ENCODE measurements at regions not wholly inside any gene's neighbourhood (a gene's known extent, or its start where the extent isn't known, plus 50 kb on each side); places are given as distances from the start of the nearest gene placed in this dataset.

GRCh38 chr5:40033009-40033408 lies 608.2 kb upstream of the DAB2 start:
- Histone ChIP-seq H3K36me3 (ENCODE audit: control insufficient read depth, insufficient read depth, low read length) (no peaks in the 10 kb centered on the region), H3K4me3 (ENCODE audit: insufficient read depth, low read depth, low read length, poor library complexity, severe bottlenecking) (no peak overlapping the region), H3K9me3 (ENCODE audit: control insufficient read depth, low read length) (no peaks in the 10 kb centered on the region), H3K27me3 (replicated peaks; ENCODE audit: control insufficient read depth, insufficient read depth, low read length, poor library complexity, severe bottlenecking) (no peaks in the 10 kb centered on the region), H3K27ac (ENCODE audit: insufficient read depth, low read length, poor library complexity, severe bottlenecking) (no peak overlapping the region), H3K4me1 (ENCODE audit: control insufficient read depth, insufficient read depth, low read length, poor library complexity, severe bottlenecking) (no peaks in the 10 kb centered on the region)
- no peak for DNase-seq

DNA sequence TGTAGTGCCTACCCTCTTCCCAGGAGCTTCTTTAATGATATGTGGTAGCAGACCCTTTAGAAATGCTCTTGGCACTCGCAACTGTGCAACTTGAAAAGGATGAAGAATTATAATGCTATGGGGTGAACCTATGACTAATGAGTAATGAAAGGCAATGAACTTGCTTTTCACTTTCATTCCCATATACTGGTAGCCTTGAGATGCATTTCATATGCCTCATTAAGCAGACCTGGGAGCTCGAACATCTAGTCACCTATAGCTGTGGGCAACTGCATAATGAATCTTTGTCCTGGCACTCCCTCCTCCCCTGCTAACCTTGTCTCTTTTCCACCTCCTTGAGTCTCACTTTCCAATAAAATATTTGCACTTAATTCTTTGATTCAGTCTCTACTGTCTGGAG lies 605.9 kb upstream of the DAB2 start:
- Histone ChIP-seq H3K27ac (ENCODE audit: insufficient read depth, low read length, poor library complexity, severe bottlenecking) (no peak overlapping the region), H3K9me3 (ENCODE audit: control insufficient read depth, low read length) (no peaks in the 10 kb centered on the region)

DNA sequence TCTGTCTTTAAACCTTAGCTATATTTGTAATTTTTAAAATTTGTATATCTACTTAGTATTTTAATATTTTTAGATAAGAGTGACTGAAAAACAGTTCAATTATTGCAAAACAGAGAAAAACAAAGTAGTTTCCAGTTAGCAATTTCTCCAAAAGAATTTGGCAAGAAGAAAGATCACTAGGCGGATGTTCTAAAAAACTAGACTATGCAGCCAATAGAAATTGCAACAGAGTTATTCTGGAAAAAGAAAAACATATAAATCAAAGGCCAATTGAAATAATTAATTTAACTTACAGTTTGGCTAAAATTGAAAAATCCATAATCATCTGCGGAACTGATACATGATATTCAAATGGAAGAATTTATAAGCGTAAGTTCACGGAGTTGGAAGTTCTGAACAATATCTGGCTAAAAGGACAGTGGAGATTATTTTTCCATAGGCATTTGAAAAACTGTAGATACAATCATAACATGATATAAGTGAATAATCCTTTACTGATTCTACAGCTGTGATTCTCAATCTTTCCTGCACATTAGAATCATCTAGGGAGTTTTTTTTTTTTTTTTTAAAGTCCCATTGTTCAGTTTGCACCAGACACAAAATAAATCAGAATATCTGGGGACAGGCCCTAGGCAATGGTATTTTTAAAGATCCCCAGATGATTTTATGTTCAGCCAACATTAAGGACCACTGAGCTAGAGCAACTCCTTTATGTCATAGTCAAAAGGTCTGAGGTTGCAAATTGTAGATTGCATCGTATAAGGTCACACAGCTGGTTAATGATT lies 605.1 kb upstream of the DAB2 start:
- no peaks in the 10 kb centered on the region for H3K9me3 ChIP-seq (ENCODE audit: control insufficient read depth, low read length)
- H3K4me1 ChIP-seq (ENCODE audit: control insufficient read depth, insufficient read depth, low read length, poor library complexity, severe bottlenecking): no peaks in the 10 kb centered on the region
- no peak overlapping the region for H3K4me3 ChIP-seq (ENCODE audit: insufficient read depth, low read depth, low read length, poor library complexity, severe bottlenecking)
- no peaks in the 10 kb centered on the region for H3K36me3 ChIP-seq (ENCODE audit: control insufficient read depth, insufficient read depth, low read length)
- no peak overlapping the region for H3K27ac ChIP-seq (ENCODE audit: insufficient read depth, low read length, poor library complexity, severe bottlenecking)
- no peak for DNase-seq
- H3K27me3 ChIP-seq (replicated peaks; ENCODE audit: control insufficient read depth, insufficient read depth, low read length, poor library complexity, severe bottlenecking): no peaks in the 10 kb centered on the region

More for the DNA sequence above, 605.9 kb upstream of the DAB2 start:
- no peaks in the 10 kb centered on the region for H3K4me1 ChIP-seq (ENCODE audit: control insufficient read depth, insufficient read depth, low read length, poor library complexity, severe bottlenecking)
- H3K4me3 ChIP-seq (ENCODE audit: insufficient read depth, low read depth, low read length, poor library complexity, severe bottlenecking): no peak overlapping the region
- no peaks in the 10 kb centered on the region for H3K36me3 ChIP-seq (ENCODE audit: control insufficient read depth, insufficient read depth, low read length)
- no peak for DNase-seq
- H3K27me3 ChIP-seq (replicated peaks; ENCODE audit: control insufficient read depth, insufficient read depth, low read length, poor library complexity, severe bottlenecking): no peaks in the 10 kb centered on the region

DNA sequence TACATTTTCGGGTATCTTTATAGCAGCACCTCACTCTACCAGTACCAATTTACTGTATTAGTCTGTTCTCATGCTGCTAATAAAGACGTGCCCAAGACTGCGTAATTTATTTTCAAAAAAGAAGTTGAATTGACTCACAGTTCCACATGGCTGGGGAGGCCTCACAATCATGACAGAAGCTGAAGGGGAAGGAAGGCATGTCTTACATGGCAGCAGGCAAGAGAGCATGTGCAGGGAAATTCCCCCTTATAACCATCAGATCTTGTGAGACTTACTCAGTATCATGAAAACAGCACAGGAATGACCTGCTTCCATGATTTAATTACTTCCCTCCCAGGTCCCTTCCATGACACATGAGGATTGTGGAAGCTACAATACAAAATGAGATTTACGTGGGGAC lies 602.6 kb upstream of the DAB2 start:
- Histone ChIP-seq H3K27me3 (replicated peaks; ENCODE audit: control insufficient read depth, insufficient read depth, low read length, poor library complexity, severe bottlenecking) (no peaks in the 10 kb centered on the region), H3K4me1 (ENCODE audit: control insufficient read depth, insufficient read depth, low read length, poor library complexity, severe bottlenecking) (no peaks in the 10 kb centered on the region), H3K27ac (ENCODE audit: insufficient read depth, low read length, poor library complexity, severe bottlenecking) (no peak overlapping the region), H3K9me3 (ENCODE audit: control insufficient read depth, low read length) (no peaks in the 10 kb centered on the region), H3K36me3 (ENCODE audit: control insufficient read depth, insufficient read depth, low read length) (no peaks in the 10 kb centered on the region), H3K4me3 (ENCODE audit: insufficient read depth, low read depth, low read length, poor library complexity, severe bottlenecking) (no peak overlapping the region)
- DNase-seq: no peak

GRCh38 chr5:40025586-40025985 lies 600.8 kb upstream of the DAB2 start:
- Histone ChIP-seq H3K9me3 (ENCODE audit: control insufficient read depth, low read length) (no peaks in the 10 kb centered on the region), H3K27ac (ENCODE audit: insufficient read depth, low read length, poor library complexity, severe bottlenecking) (no peak overlapping the region), H3K4me3 (ENCODE audit: insufficient read depth, low read depth, low read length, poor library complexity, severe bottlenecking) (no peak overlapping the region), H3K36me3 (ENCODE audit: control insufficient read depth, insufficient read depth, low read length) (no peaks in the 10 kb centered on the region), H3K27me3 (replicated peaks; ENCODE audit: control insufficient read depth, insufficient read depth, low read length, poor library complexity, severe bottlenecking) (no peaks in the 10 kb centered on the region), H3K4me1 (ENCODE audit: control insufficient read depth, insufficient read depth, low read length, poor library complexity, severe bottlenecking) (no peaks in the 10 kb centered on the region)
- DNase-seq: no peak

GRCh38 chr5:40022057-40022456 lies 597.3 kb upstream of the DAB2 start:
- DNase-seq: no peak

GRCh38 chr5:40021007-40021406 lies 596.2 kb upstream of the DAB2 start:
- DNase-seq: no peak

More at GRCh38 chr5:40022057-40022456, 597.3 kb upstream of the DAB2 start:
- no peak overlapping the region for H3K4me3 ChIP-seq (ENCODE audit: insufficient read depth, low read depth, low read length, poor library complexity, severe bottlenecking)
- H3K4me1 ChIP-seq (ENCODE audit: control insufficient read depth, insufficient read depth, low read length, poor library complexity, severe bottlenecking): no peaks in the 10 kb centered on the region
- H3K9me3 ChIP-seq (ENCODE audit: control insufficient read depth, low read length): no peaks in the 10 kb centered on the region
- H3K27me3 ChIP-seq (replicated peaks; ENCODE audit: control insufficient read depth, insufficient read depth, low read length, poor library complexity, severe bottlenecking): no peaks in the 10 kb centered on the region
- H3K36me3 ChIP-seq (ENCODE audit: control insufficient read depth, insufficient read depth, low read length): no peaks in the 10 kb centered on the region
- no peak overlapping the region for H3K27ac ChIP-seq (ENCODE audit: insufficient read depth, low read length, poor library complexity, severe bottlenecking)

GRCh38 chr5:40017918-40018317 lies 593.1 kb upstream of the DAB2 start:
- Histone ChIP-seq H3K27ac (ENCODE audit: insufficient read depth, low read length, poor library complexity, severe bottlenecking) (no peak overlapping the region), H3K36me3 (ENCODE audit: control insufficient read depth, insufficient read depth, low read length) (no peaks in the 10 kb centered on the region), H3K4me3 (ENCODE audit: insufficient read depth, low read depth, low read length, poor library complexity, severe bottlenecking) (no peak overlapping the region), H3K27me3 (replicated peaks; ENCODE audit: control insufficient read depth, insufficient read depth, low read length, poor library complexity, severe bottlenecking) (no peaks in the 10 kb centered on the region), H3K4me1 (ENCODE audit: control insufficient read depth, insufficient read depth, low read length, poor library complexity, severe bottlenecking) (no peaks in the 10 kb centered on the region), H3K9me3 (ENCODE audit: control insufficient read depth, low read length) (no peaks in the 10 kb centered on the region)
- no peak for DNase-seq

More at GRCh38 chr5:40021007-40021406, 596.2 kb upstream of the DAB2 start:
- no peaks in the 10 kb centered on the region for H3K36me3 ChIP-seq (ENCODE audit: control insufficient read depth, insufficient read depth, low read length)
- H3K4me3 ChIP-seq (ENCODE audit: insufficient read depth, low read depth, low read length, poor library complexity, severe bottlenecking): no peak overlapping the region
- no peaks in the 10 kb centered on the region for H3K4me1 ChIP-seq (ENCODE audit: control insufficient read depth, insufficient read depth, low read length, poor library complexity, severe bottlenecking)
- no peaks in the 10 kb centered on the region for H3K27me3 ChIP-seq (replicated peaks; ENCODE audit: control insufficient read depth, insufficient read depth, low read length, poor library complexity, severe bottlenecking)
- no peaks in the 10 kb centered on the region for H3K9me3 ChIP-seq (ENCODE audit: control insufficient read depth, low read length)
- no peak overlapping the region for H3K27ac ChIP-seq (ENCODE audit: insufficient read depth, low read length, poor library complexity, severe bottlenecking)

DNA sequence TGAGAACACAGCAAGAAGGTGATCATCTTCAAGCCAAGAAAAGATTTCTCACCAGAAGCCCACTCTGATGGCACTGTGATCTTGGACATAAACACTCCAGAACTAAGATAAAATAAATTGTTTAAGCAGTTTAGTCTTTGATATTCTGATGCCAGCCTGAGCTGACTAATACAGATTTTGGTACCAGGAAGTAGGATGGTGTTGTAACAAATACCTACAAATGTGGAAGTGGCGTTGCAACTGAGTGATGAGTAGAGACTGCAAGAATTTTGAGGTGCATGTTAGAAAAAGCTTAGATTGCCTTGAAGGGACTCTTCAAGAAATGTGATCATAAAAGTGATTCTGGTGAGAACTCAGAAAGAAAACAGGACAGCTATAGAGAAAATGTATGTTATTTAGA lies 592.4 kb upstream of the DAB2 start:
- no peak overlapping the region for H3K27ac ChIP-seq (ENCODE audit: insufficient read depth, low read length, poor library complexity, severe bottlenecking)
- no peak for DNase-seq
- H3K4me3 ChIP-seq (ENCODE audit: insufficient read depth, low read depth, low read length, poor library complexity, severe bottlenecking): no peak overlapping the region

GRCh38 chr5:40010436-40010835 lies 585.7 kb upstream of the DAB2 start:
- H3K27ac ChIP-seq (ENCODE audit: insufficient read depth, low read length, poor library complexity, severe bottlenecking): no peak overlapping the region
- DNase-seq: no peak
- H3K4me3 ChIP-seq (ENCODE audit: insufficient read depth, low read depth, low read length, poor library complexity, severe bottlenecking): no peak overlapping the region
- H3K27me3 ChIP-seq (replicated peaks; ENCODE audit: control insufficient read depth, insufficient read depth, low read length, poor library complexity, severe bottlenecking): no peaks in the 10 kb centered on the region
- H3K9me3 ChIP-seq (ENCODE audit: control insufficient read depth, low read length): no peaks in the 10 kb centered on the region
- H3K4me1 ChIP-seq (ENCODE audit: control insufficient read depth, insufficient read depth, low read length, poor library complexity, severe bottlenecking): no peaks in the 10 kb centered on the region
- no peaks in the 10 kb centered on the region for H3K36me3 ChIP-seq (ENCODE audit: control insufficient read depth, insufficient read depth, low read length)

More for the DNA sequence above, 592.4 kb upstream of the DAB2 start:
- Histone ChIP-seq H3K4me1 (ENCODE audit: control insufficient read depth, insufficient read depth, low read length, poor library complexity, severe bottlenecking) (no peaks in the 10 kb centered on the region), H3K36me3 (ENCODE audit: control insufficient read depth, insufficient read depth, low read length) (no peaks in the 10 kb centered on the region), H3K9me3 (ENCODE audit: control insufficient read depth, low read length) (no peaks in the 10 kb centered on the region), H3K27me3 (replicated peaks; ENCODE audit: control insufficient read depth, insufficient read depth, low read length, poor library complexity, severe bottlenecking) (no peaks in the 10 kb centered on the region)

All from effector memory CD4-positive, alpha-beta T cell (primary cell).